Stimulated activated CD4-positive, alpha-beta T cell treated with anti-CD3 and anti-CD28 coated beads, TNF-alpha, amount 100 ng/mL, for 24 hours (primary cell): ENCODE measurements at regions not wholly inside any gene's neighbourhood (a gene's known extent, or its start where the extent isn't known, plus 50 kb on each side); places are given as distances from the start of the nearest gene placed in this dataset.

Source experiments
- DNase-seq, 3 experiments: peaks; one replicate each; pipeline ENCODE4 v3.0.0-alpha.2; 2020; ENCODE audit warnings: low read depth in 3 of 3

DNA sequence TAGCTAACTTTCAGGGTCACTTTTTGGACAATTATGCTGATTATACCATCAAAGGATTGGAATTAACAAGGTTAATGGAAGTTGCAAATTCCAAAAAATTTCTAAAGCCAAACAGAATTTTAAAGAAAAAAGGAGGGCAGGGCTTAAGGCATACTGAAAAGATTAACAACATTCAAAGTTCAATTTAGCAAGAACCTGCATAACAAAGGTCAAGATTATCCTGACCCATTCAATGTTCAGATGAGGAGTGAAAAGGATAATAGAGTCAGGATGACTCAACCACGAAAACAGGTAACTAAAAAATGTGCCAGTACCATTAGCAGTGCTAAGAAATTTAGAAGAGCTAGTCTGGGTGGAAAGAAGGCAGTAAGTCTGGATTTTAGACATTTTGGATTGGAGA lies 139.8 kb upstream of the HNMT start:
- DNase-seq = no peak

GRCh38 chr2:137826373-137827372 lies 137.6 kb upstream of the HNMT start:
- DNase-seq = no peak

DNA sequence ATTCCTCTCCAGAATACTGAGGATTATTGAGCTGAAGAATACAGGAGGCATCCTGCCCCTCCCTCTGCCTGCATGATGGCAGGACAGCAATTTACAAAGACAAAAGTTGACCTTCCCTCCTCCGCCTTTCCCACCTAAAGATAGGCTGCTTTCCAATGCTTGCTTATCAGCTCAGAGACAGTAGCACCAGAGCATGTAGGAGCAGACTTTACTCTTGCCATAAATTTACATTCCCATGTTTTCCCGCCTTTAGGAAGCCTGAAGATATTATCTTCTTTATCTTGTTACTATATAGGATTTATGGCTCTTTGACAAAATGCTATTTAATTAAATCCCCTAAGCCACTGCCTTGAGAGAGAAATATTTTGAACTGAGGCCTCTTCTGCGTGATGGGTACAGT lies 135.6 kb upstream of the HNMT start:
- no peak for DNase-seq

- DNase-seq = no peak
Observed at GRCh38 chr2:137829251-137829650, 135.0 kb upstream of the HNMT start.

DNA sequence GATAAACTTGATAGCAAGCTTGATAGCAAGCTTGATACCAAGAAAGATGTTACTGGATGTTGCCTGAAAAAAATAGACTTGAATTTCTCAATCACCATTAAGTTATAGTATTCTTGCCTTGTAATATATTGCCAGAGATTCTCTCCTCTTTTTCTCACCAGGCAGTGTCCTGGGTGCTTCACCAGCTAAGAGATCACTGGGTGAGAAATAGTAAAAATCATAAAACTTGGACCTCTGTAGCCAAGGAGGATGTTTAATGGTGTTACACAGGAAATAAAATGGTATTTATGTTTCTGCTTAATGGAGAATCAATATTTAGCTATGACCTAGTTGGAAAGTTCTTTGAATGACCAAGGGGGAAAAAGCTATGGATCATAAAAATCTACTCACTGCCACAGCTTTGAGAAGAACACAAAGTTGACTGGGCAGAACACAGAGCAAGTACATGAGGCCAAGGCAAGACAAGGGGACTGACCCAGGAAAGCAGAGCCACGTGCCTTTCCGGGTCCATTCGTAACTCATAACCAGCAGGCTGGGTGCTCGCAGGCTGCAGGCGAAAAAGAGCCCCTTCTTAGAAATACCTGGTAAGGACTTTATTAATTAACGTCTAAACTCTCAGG lies 129.4 kb upstream of the HNMT start:
- DNase-seq = no peak

- DNase-seq = no peak
Observed at GRCh38 chr2:137836671-137837070, 127.6 kb upstream of the HNMT start.

DNA sequence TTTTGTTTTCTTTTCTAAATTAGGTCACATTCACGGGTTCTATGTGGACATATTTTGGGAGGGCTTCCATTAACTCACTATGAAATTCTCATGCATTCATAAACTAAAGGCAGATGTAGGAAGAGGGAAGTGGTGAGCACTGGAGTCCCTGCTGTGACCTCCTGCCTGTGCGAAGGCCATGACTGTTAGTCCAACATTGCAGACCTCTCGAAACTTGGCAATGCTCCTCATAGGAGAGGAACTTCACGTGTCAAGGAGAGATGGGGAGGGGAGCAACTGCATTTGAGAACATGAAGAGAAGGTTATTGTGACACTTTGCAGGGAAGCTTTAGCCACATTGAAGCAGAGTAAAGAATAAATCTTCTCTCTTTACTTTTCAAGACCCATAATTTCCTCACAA lies 126.4 kb upstream of the HNMT start:
- no peak for DNase-seq

DNA sequence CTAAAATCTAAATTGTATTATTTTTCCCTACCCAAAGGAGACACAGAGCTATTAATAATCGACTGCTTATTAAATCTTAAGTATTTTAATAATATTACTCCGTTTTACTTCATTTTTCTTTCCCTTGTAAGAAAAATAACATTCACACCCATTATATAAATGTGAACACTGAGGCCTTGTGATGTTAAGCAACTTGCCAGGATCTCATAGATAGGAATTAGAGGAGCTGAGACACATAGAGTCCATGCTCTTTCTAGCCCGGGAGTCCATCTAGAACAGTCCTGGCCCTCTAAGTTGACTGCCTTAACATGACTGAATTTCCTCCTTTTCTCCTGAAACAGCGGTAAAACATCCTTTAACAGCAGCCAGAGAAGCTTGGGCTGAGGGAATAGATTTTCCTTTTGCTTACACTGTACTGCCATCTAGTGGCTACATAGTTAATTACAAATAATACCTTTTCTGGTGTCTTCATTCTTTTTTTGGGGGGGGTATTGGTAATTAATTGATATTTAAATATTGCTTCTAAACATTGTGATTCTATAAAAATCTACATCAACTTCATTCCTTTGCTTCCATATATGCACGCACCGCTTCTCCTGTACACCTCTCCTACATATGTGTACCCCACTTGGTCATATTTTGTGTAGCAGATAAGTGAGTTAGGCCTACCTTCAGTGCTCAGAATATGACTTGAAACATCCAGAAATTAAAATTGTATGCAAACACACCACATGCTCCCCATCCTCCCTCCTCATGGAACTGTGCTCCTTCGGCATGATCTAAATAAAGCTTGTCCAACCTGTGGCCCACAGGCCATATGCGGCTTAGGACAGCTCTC lies 125.8 kb upstream of the HNMT start:
- DNase-seq = no peak

DNA sequence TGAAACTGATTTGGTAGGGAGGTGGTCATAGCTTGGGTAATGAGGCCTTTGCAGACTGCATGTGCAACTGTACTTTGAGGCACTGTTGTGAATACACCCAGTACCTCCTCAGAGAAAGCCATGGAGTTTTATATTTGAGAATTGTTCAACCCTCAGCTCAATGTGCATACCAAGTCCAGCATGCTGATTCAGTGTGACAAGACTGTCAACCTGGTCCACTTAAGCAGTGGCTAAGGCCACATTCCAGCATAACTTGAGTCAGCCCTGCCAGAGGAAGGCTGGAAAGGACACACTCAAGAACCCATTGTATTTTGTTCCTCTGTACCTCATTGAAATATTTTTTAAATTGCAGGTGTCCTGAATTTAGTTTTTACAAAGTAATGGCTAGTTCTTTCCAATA lies 121.8 kb upstream of the HNMT start:
- DNase-seq = no peak

DNA sequence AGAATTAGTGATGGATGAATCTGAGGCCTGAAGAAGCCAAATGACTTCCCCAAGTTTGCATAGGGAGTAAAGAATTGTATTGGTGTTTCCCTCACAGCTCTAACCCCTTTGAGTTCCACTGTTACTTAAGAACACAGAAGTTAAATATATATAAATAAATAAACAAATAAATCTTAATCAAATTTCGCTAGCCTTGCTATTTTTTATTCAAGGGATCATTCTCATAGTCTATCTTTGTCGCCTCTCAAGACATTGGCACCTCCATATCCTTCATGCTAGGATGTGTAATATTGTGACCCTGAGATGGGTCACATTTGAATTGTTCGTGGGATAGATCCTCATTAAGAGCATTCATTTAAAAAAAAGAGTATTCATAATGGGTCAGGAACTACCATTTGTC lies 121.3 kb upstream of the HNMT start:
- DNase-seq = no peak

DNA sequence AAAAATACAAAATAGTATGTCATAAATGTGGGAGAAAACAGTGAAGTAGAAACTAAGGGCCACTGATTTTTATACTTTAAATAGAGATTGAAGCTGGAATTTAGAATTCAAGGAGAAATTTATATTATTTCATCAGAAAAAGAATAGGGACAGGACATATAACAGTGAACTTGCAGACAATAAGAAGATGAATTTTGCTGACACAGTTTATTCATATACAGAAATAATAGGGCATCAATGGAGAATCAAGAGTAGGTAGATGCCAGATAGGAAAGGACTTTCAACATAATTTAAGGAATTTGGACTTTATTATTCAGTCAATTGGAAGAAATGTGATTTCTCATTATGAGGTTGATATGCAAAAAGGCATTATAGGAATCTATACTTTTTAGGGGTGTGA lies 118.9 kb upstream of the HNMT start:
- DNase-seq = no peak

- no peak for DNase-seq
Observed at GRCh38 chr2:137846993-137847392, 117.3 kb upstream of the HNMT start.

- no peak for DNase-seq
Observed at GRCh38 chr2:137847443-137847842, 116.8 kb upstream of the HNMT start.

DNA sequence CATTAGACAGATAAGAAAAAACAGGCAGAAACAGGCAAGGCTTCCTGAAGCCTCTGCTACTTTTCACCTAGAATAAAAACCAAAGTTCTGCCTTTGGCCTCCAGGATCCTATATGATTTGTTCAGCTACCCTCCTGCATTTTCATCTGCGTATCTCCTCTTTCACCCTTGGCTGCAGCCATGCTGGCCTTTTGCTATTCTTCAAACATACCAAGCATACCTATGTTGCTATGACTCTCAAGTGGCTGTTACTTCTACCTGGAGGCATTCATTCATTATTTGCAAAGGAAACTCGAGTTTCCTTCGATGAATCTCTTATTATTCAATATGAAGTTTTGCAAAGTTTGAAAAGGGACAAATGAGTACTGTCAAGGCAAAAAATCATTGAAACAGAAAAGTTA lies 106.4 kb upstream of the HNMT start:
- no peak for DNase-seq

DNA sequence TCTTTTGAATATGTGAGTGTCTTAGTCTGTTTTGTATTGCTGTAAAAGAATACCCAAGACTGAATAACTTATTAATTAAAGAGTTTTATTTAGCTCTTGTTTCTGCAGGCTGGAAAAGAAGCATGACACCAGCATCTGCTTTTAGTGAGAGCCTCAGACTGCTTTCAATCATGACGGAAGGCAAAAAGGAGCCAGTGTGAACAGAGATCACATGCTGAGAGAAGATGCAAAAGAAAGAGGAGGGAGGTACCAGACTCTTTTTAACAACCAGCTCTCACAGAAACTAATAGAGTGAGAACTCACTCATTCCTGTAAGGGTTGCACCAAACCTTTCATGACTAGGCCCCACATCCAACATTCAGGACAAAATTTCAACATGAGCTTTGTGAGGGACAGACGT lies 101.6 kb upstream of the HNMT start:
- no peak for DNase-seq

GRCh38 chr2:137865954-137866540 lies 98.2 kb upstream of the HNMT start:
- DNase-seq = peak; percentile 4 to 37 (median 11)

DNA sequence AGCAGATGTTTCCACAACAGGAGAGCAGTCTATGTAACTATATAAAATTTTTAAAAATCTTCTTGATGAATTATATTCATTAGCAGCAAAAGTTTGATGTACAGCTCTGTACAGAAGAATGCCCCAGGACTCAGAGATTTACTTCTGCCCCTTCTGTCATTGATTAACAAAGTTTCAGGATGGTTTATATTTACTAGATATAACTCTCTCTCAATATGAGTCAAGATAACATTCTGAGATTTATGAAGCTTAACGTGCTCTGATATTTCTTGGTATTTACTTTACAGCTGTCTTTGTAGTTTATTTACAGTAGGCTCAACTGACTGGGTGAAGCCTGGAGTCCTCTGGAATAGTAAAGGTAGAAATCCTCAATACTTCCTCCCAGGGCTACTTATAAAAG lies 93.6 kb upstream of the HNMT start:
- no peak for DNase-seq

GRCh38 chr2:137872577-137872976 lies 91.7 kb upstream of the HNMT start:
- no peak for DNase-seq

GRCh38 chr2:137873536-137874244 lies 90.6 kb upstream of the HNMT start:
- no peak for DNase-seq

- no peak for DNase-seq
Observed at GRCh38 chr2:137879121-137879520, 85.2 kb upstream of the HNMT start.

- DNase-seq = no peak
Observed at GRCh38 chr2:137881711-137882110, 82.6 kb upstream of the HNMT start.
